ENCODE measurements at regions not wholly inside any gene's neighbourhood (a gene's known extent, or its start where the extent isn't known, plus 50 kb on each side); places are given as distances from the start of the nearest gene placed in this dataset.

DNA sequence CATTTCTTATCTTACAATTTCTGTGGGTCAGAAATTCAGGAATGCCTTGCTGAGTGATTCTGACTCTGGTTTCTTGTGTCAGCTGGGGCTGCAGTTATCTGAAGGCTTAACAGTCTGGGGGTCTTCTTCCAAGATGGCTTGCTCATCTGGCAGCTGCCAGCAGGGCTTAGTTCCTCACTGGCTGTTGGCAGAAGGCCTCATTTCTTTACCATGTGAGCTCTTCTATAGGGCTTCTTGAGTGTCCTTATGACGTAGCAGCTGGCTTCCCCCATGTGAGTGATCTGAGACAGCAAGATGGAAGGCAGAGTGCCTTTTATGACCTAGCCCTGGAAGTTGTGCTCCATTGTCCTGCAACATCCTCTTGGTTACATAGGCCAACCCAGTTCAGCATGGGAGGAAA lies 82.0 kb upstream of the PDZRN3 start:
- TF ChIP-seq, protein P1, sequence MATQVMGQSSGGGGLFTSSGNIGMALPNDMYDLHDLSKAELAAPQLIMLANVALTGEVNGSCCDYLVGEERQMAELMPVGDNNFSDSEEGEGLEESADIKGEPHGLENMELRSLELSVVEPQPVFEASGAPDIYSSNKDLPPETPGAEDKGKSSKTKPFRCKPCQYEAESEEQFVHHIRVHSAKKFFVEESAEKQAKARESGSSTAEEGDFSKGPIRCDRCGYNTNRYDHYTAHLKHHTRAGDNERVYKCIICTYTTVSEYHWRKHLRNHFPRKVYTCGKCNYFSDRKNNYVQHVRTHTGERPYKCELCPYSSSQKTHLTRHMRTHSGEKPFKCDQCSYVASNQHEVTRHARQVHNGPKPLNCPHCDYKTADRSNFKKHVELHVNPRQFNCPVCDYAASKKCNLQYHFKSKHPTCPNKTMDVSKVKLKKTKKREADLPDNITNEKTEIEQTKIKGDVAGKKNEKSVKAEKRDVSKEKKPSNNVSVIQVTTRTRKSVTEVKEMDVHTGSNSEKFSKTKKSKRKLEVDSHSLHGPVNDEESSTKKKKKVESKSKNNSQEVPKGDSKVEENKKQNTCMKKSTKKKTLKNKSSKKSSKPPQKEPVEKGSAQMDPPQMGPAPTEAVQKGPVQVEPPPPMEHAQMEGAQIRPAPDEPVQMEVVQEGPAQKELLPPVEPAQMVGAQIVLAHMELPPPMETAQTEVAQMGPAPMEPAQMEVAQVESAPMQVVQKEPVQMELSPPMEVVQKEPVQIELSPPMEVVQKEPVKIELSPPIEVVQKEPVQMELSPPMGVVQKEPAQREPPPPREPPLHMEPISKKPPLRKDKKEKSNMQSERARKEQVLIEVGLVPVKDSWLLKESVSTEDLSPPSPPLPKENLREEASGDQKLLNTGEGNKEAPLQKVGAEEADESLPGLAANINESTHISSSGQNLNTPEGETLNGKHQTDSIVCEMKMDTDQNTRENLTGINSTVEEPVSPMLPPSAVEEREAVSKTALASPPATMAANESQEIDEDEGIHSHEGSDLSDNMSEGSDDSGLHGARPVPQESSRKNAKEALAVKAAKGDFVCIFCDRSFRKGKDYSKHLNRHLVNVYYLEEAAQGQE (IDR thresholded peaks at IDR 0.05; ENCODE audit: low read depth) = no peak
- TF ChIP-seq EP300 (IDR thresholded peaks at IDR 0.05; ENCODE audit: borderline replicate concordance) = no peak
- no peak for TF ChIP-seq RAD21 (IDR thresholded peaks at IDR 0.05; ENCODE audit: low read depth)
- TF ChIP-seq TAF1 (IDR thresholded peaks at IDR 0.05; ENCODE audit: low read depth) = no peak
- TF ChIP-seq, protein P2, sequence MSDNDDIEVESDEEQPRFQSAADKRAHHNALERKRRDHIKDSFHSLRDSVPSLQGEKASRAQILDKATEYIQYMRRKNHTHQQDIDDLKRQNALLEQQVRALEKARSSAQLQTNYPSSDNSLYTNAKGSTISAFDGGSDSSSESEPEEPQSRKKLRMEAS (IDR thresholded peaks at IDR 0.05) = no peak
- no peak for TF ChIP-seq TEAD4 (IDR thresholded peaks at IDR 0.05)
- TF ChIP-seq CEBPB (IDR thresholded peaks at IDR 0.05) = no peak

Measured in Ishikawa (cell line).